Liver (tissue), 3 donors: ENCODE measurements at regions not wholly inside any gene's neighbourhood (a gene's known extent, or its start where the extent isn't known, plus 50 kb on each side); places are given as distances from the start of the nearest gene placed in this dataset.

Source experiments
- CTCF ChIP-seq: fragments of 150-350 bp; IDR thresholded peaks from 2 replicates; pipeline ENCODE4 v1.5.1; 2017; ENCODE audit warnings: improper control_type of control experiment, low read depth, low read length; ENCODE audit not compliant: missing input control
- EGR1 ChIP-seq, 2 donors: IDR thresholded peaks; 2 replicates each; pipeline ENCODE4 v1.6.1; 2016 to 2018; ENCODE audit warnings: antibody characterized with exemption in 2 of 2, low read depth in 2 of 2
- GABPA ChIP-seq, 2 donors: IDR thresholded peaks in 1 of 2; conservative IDR thresholded peaks in 1 of 2; 2 replicates each; pipeline ENCODE4 v1.6.1; 2016; ENCODE audit warnings: antibody characterized with exemption in 2 of 2, mild to moderate bottlenecking in 1 of 2, moderate library complexity in 1 of 2
- HNF4G ChIP-seq: IDR thresholded peaks from 2 replicates; pipeline ENCODE4 v1.6.1; 2016; ENCODE audit warnings: antibody characterized with exemption
- RAD21 ChIP-seq, 2 donors: IDR thresholded peaks; 2 replicates each; pipeline ENCODE4 v1.6.1; 2016; ENCODE audit warnings: antibody characterized with exemption in 2 of 2, mild to moderate bottlenecking in 2 of 2
- REST ChIP-seq: IDR thresholded peaks from 2 replicates; pipeline ENCODE4 v1.6.1; 2016; ENCODE audit warnings: antibody characterized with exemption, mild to moderate bottlenecking
- TAF1 ChIP-seq: conservative IDR thresholded peaks from 2 replicates; pipeline ENCODE4 v1.6.1; 2016; ENCODE audit warnings: antibody characterized with exemption, mild to moderate bottlenecking
- TF ChIP-seq, protein P1 (sequence below): IDR thresholded peaks from 2 replicates; pipeline ENCODE4 v1.6.1; 2016; ENCODE audit warnings: antibody characterized with exemption
- donor health status: healthy.
- donor health status: healthy.

- TF ChIP-seq CTCF (no peak), GABPA (IDR thresholded peaks at IDR 0.05 in 1 of 2, conservative IDR thresholded peaks at IDR 0.05 in 1 of 2) (no peak), TAF1 (no peak), REST (no peak), EGR1 (IDR thresholded peaks at IDR 0.05; ENCODE audit: low read depth in 2 of 2) (no peak), HNF4G (no peak), RAD21 (IDR thresholded peaks at IDR 0.05) (no peak)
- TF ChIP-seq, protein P1, sequence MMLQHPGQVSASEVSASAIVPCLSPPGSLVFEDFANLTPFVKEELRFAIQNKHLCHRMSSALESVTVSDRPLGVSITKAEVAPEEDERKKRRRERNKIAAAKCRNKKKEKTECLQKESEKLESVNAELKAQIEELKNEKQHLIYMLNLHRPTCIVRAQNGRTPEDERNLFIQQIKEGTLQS: no peak
Observed at GRCh38 chr7:36048141-36048901, 104.7 kb upstream of the EEPD1 start.
